Endothelial cell (in vitro differentiated cells): ENCODE measurements at regions not wholly inside any gene's neighbourhood (a gene's known extent, or its start where the extent isn't known, plus 50 kb on each side); places are given as distances from the start of the nearest gene placed in this dataset.

Source experiments
- DNase-seq: peaks from one replicate; pipeline ENCODE4 v3.0.0; 2021; ENCODE audit warnings: low spot score
- H3K27ac Mint-ChIP-seq: one replicate; pipeline ENCODE4 v1.8.0; 2021; ENCODE audit warnings: mixed read lengths, inconsistent platforms; ENCODE audit not compliant: unreplicated experiment
- H3K27me3 Mint-ChIP-seq: one replicate; pipeline ENCODE4 v1.8.0; 2021; ENCODE audit warnings: mild to moderate bottlenecking, moderate library complexity, mixed read lengths, inconsistent platforms; ENCODE audit not compliant: unreplicated experiment
- H3K36me3 Mint-ChIP-seq: one replicate; pipeline ENCODE4 v1.8.0; 2021; ENCODE audit warnings: mild to moderate bottlenecking, low read depth, mixed read lengths, inconsistent platforms; ENCODE audit not compliant: unreplicated experiment
- H3K4me1 Mint-ChIP-seq: one replicate; pipeline ENCODE4 v1.8.0; 2021; ENCODE audit warnings: mild to moderate bottlenecking, mixed read lengths, inconsistent platforms; ENCODE audit not compliant: unreplicated experiment
- H3K4me3 Mint-ChIP-seq: one replicate; pipeline ENCODE4 v1.8.0; 2021; ENCODE audit warnings: mild to moderate bottlenecking, mixed read lengths, inconsistent platforms; ENCODE audit not compliant: unreplicated experiment
- H3K9me3 Mint-ChIP-seq: one replicate; pipeline ENCODE4 v1.8.0; 2021; ENCODE audit warnings: mixed read lengths, inconsistent platforms; ENCODE audit not compliant: unreplicated experiment
- TF ChIP-seq, protein P1 (sequence below): fragments of 200-600 bp; sonication (generic); IDR thresholded peaks from one replicate; pipeline ENCODE4 v1.5.0; 2021; ENCODE audit warnings: antibody characterized with exemption; ENCODE audit not compliant: unreplicated experiment

GRCh38 chr5:93008502-93009207 is 572.4 kb downstream of the NR2F1-AS1 start:
- Mint-ChIP-seq H3K9me3 (no peaks in the 10 kb centered on the region), H3K36me3 (no peaks in the 10 kb centered on the region), H3K27me3 (no peaks in the 10 kb centered on the region), H3K4me1 (no peaks in the 10 kb centered on the region), H3K4me3 (no peak overlapping the region), H3K27ac (no peak overlapping the region)
- DNase-seq: no peak
- TF ChIP-seq, protein P1, sequence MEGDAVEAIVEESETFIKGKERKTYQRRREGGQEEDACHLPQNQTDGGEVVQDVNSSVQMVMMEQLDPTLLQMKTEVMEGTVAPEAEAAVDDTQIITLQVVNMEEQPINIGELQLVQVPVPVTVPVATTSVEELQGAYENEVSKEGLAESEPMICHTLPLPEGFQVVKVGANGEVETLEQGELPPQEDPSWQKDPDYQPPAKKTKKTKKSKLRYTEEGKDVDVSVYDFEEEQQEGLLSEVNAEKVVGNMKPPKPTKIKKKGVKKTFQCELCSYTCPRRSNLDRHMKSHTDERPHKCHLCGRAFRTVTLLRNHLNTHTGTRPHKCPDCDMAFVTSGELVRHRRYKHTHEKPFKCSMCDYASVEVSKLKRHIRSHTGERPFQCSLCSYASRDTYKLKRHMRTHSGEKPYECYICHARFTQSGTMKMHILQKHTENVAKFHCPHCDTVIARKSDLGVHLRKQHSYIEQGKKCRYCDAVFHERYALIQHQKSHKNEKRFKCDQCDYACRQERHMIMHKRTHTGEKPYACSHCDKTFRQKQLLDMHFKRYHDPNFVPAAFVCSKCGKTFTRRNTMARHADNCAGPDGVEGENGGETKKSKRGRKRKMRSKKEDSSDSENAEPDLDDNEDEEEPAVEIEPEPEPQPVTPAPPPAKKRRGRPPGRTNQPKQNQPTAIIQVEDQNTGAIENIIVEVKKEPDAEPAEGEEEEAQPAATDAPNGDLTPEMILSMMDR: no peak

GRCh38 chr5:93006915-93007314 is 574.1 kb downstream of the NR2F1-AS1 start:
- Mint-ChIP-seq H3K9me3 (no peaks in the 10 kb centered on the region), H3K36me3 (no peaks in the 10 kb centered on the region), H3K27me3 (no peaks in the 10 kb centered on the region), H3K4me3 (no peak overlapping the region), H3K27ac (no peak overlapping the region), H3K4me1 (no peaks in the 10 kb centered on the region)
- DNase-seq: no peak
- TF ChIP-seq, protein P1: no peak

- Mint-ChIP-seq H3K36me3 (peaks cover 4% of the 10 kb centered on the region), H3K4me1 (no peaks in the 10 kb centered on the region), H3K27ac (no peak overlapping the region), H3K27me3 (no peaks in the 10 kb centered on the region), H3K9me3 (peaks cover 4% of the 10 kb centered on the region), H3K4me3 (no peak overlapping the region)
- TF ChIP-seq, protein P1: no peak
- DNase-seq: no peak
Measured at GRCh38 chr5:92998456-92998855, 582.6 kb downstream of the NR2F1-AS1 start.

DNA sequence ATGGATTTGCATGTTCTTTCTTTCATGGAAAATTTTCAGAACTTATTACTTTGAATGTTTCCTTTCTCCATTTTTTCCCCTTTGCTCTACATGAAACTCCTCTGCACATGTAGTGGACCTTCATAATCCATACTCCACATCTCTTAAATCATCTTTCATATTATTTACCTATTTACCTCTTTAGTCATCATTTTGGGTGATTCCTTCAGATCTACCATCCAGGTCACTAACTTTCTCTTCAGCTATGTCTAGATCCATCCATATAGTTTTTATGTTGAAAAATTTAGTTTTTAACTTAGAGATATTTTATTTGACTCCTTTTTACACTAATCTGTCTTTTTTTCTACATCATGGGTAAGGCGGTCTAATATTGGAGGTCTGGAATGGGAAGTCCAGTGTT is 586.6 kb downstream of the NR2F1-AS1 start:
- H3K27me3 Mint-ChIP-seq: no peaks in the 10 kb centered on the region
- no peaks in the 10 kb centered on the region for H3K4me1 Mint-ChIP-seq
- DNase-seq: no peak
- peaks cover 4% of the 10 kb centered on the region for H3K9me3 Mint-ChIP-seq
- TF ChIP-seq, protein P1: no peak
- peaks cover 4% of the 10 kb centered on the region for H3K36me3 Mint-ChIP-seq
- H3K27ac Mint-ChIP-seq: no peak overlapping the region
- H3K4me3 Mint-ChIP-seq: no peak overlapping the region

DNA sequence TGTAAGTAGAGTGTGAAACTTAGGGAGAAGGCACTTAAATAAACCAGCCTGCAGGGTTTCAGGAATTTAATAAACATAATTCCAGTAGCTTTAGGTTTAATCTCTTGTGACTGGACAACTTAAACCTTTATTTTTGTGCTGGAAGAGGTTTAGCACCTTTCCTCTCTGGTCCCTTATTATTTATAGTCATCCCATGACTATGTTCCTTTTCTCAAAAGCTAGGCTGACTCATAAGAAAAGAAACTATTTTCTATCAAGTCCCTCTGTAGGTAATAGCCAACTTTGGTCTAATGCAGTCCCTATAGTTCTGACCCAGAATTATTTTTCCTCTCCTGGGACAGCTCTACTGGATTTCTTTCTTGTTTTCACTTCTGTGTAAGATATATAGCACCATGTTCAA is 588.9 kb downstream of the NR2F1-AS1 start:
- Mint-ChIP-seq H3K36me3 (peaks cover 4% of the 10 kb centered on the region), H3K27me3 (no peaks in the 10 kb centered on the region), H3K4me1 (no peaks in the 10 kb centered on the region), H3K27ac (no peak overlapping the region), H3K4me3 (no peak overlapping the region), H3K9me3 (peaks cover 4% of the 10 kb centered on the region)
- TF ChIP-seq, protein P1: no peak
- DNase-seq: no peak
